Effector memory CD4-positive, alpha-beta T cell (primary cell): ENCODE measurements at regions not wholly inside any gene's neighbourhood (a gene's known extent, or its start where the extent isn't known, plus 50 kb on each side); places are given as distances from the start of the nearest gene placed in this dataset.

ENCODE experiments used
- DNase-seq, 3 donors: peaks; one replicate each; pipeline ENCODE4 v3.0.0-alpha.2; 2020
- H3K27ac ChIP-seq: 2 replicates; pipeline ENCODE4 v1.7.0; 2013; ENCODE audit warnings: mild to moderate bottlenecking, low read length, moderate library complexity; ENCODE audit not compliant: insufficient read depth, poor library complexity, severe bottlenecking
- H3K27me3 ChIP-seq: replicated peaks from 2 replicates; pipeline ENCODE4 v1.7.0; 2013; ENCODE audit warnings: mild to moderate bottlenecking, low read length; ENCODE audit not compliant: insufficient read depth, control insufficient read depth, poor library complexity, severe bottlenecking
- H3K36me3 ChIP-seq: 2 replicates; pipeline ENCODE4 v1.7.0; 2013; ENCODE audit warnings: mild to moderate bottlenecking, low read length, moderate library complexity; ENCODE audit not compliant: control insufficient read depth, insufficient read depth
- H3K4me1 ChIP-seq: 2 replicates; pipeline ENCODE4 v1.7.0; 2013; ENCODE audit warnings: low read length, mild to moderate bottlenecking; ENCODE audit not compliant: control insufficient read depth, insufficient read depth, poor library complexity, severe bottlenecking
- H3K4me3 ChIP-seq: 2 replicates; pipeline ENCODE4 v1.7.0; 2013; ENCODE audit warnings: low read length, low read depth, mild to moderate bottlenecking; ENCODE audit not compliant: insufficient read depth, poor library complexity, severe bottlenecking
- H3K9me3 ChIP-seq: 2 replicates; pipeline ENCODE4 v1.7.0; 2013; ENCODE audit warnings: mild to moderate bottlenecking, low read length, moderate library complexity; ENCODE audit not compliant: control insufficient read depth

DNA sequence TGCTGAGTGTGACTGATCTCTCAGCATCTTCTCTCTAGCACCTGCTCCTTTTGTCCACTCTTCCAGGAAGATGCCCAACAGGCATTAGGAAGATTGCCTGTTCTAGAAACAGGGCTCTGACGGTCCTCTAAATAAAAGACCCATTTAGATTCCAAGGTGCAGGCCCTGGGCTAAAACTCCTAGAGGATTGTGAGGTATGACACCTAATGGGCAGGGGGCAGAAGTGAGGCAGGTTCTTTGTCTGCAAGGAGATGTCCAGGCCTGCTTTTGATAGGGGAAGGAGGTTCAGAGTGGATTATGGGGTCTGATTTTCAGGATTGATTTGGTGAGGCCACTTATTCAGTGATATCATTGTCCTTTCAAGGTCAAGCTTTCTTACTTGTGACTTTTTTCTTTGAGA is 140.8 kb upstream of the TRPC7 start:
- no peaks in the 10 kb centered on the region for H3K36me3 ChIP-seq
- H3K4me1 ChIP-seq, result no peaks in the 10 kb centered on the region
- no peak for DNase-seq
- no peaks in the 10 kb centered on the region for H3K27me3 ChIP-seq
- H3K9me3 ChIP-seq, result no peaks in the 10 kb centered on the region
- H3K4me3 ChIP-seq, result no peak overlapping the region
- H3K27ac ChIP-seq, result no peak overlapping the region

DNA sequence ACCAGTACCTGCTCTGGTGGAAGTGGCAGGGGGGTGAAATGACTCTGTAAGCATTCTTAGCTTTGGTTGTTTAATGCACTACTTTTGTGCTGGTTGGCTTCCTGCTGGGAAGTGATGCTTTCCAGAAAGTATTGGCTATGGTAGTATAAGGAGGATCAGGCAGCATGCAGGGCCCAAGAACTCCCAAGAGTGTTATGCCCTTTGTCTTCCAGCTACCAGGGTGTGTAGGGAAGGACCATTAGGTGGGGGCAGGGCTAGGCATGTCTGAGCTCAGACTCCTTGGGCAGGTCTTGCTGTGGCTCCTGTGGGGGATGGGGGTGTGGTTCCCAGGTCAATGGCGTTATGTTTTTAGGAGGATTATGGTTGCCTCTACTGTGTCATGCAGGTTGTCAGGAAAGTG is 135.8 kb upstream of the TRPC7 start:
- H3K4me1 ChIP-seq, result no peaks in the 10 kb centered on the region
- H3K9me3 ChIP-seq, result no peaks in the 10 kb centered on the region
- no peak overlapping the region for H3K4me3 ChIP-seq
- DNase-seq, result no peak
- H3K27ac ChIP-seq, result no peak overlapping the region
- no peaks in the 10 kb centered on the region for H3K27me3 ChIP-seq
- no peaks in the 10 kb centered on the region for H3K36me3 ChIP-seq

DNA sequence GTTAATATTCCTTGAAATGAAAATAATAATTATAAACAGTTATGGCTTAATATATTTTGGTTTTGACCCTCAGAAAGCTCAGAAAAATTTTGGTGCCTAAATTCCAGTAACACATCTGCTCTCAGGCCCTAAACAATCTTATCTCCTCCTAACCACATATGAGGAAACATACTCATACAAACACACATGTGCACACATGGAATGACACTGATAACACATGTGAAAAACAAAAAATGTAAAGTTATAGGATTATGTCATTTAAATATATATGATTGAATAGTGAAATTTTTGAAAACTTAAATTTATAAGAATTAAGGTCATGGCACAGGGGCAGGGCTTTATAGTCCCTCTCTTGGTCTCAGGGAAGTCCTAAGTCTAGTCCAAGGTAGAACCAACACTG is 127.2 kb upstream of the TRPC7 start:
- no peaks in the 10 kb centered on the region for H3K4me1 ChIP-seq
- no peaks in the 10 kb centered on the region for H3K27me3 ChIP-seq
- no peak overlapping the region for H3K4me3 ChIP-seq
- H3K27ac ChIP-seq, result no peak overlapping the region
- no peaks in the 10 kb centered on the region for H3K9me3 ChIP-seq
- no peaks in the 10 kb centered on the region for H3K36me3 ChIP-seq
- DNase-seq, result no peak

DNA sequence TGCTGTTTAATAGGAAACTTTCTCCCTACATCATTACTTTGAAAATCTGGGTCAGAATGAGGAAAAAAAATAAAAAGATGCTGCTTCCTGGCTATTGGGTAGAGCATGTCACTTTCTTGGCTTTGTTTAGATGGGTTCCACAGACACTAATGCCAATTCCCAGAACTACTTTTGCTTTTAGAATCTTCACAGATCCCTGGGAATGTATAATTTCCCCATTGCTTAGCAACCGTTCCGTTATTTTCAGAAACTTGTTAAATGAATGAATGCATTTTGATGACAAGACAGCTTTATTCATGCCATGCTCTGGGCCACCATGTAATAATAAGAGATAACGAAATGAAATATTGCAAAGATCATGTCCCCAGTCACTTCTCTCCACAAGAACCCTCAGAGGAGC is 126.5 kb upstream of the TRPC7 start:
- no peak for DNase-seq

DNA sequence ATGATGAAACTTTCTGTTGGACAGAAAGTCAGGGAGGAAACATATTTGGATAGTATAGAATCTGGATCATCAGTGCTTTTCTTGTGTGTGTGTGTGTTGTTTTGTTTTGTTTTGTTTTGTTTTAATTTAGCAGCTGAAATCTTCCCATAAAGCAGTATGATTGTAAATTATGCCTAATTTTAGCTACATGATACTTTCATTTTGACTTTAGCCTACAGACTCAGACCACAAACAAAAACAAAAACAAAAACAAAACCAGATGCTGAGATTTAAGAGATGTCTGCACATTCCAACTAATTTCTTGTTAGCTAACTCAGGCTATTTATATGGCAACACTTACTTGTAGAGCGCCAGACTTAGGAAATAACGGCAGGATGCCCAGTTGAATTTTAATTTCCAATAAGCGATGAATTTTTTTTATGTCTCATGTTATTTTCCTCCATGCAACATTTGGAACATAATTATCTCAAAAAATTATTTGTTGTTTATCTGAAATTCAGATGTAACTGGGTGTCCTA is 119.5 kb upstream of the TRPC7 start:
- Histone ChIP-seq H3K27ac (no peak overlapping the region), H3K9me3 (no peaks in the 10 kb centered on the region), H3K36me3 (no peaks in the 10 kb centered on the region), H3K4me3 (no peak overlapping the region), H3K27me3 (no peaks in the 10 kb centered on the region), H3K4me1 (no peaks in the 10 kb centered on the region)
- DNase-seq, result no peak

More for the DNA sequence above, 126.5 kb upstream of the TRPC7 start:
- Histone ChIP-seq H3K27ac (no peak overlapping the region), H3K36me3 (no peaks in the 10 kb centered on the region), H3K4me3 (no peak overlapping the region), H3K27me3 (no peaks in the 10 kb centered on the region), H3K9me3 (no peaks in the 10 kb centered on the region), H3K4me1 (no peaks in the 10 kb centered on the region)

DNA sequence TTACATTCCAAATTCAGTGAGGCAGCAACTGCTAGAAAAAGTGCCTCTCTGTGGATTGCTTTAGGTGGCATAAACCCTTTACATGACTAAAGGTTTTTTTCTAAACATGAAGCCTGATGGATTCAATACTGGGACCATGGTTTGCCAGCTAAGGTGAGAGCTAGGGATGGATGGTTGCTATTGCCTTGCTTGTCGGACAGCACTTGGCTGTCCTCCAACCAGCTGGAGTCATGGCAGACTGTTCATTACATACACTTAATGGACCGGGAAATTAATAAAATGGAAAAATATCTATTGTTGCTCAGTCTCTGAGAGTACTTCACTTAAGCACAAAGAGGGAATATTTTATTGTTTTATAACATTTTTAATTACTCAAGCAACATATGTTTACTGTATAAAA is 116.9 kb upstream of the TRPC7 start:
- DNase-seq, result no peak
- H3K27me3 ChIP-seq, result no peaks in the 10 kb centered on the region
- no peaks in the 10 kb centered on the region for H3K4me1 ChIP-seq
- H3K27ac ChIP-seq, result no peak overlapping the region
- no peak overlapping the region for H3K4me3 ChIP-seq
- no peaks in the 10 kb centered on the region for H3K36me3 ChIP-seq
- no peaks in the 10 kb centered on the region for H3K9me3 ChIP-seq

DNA sequence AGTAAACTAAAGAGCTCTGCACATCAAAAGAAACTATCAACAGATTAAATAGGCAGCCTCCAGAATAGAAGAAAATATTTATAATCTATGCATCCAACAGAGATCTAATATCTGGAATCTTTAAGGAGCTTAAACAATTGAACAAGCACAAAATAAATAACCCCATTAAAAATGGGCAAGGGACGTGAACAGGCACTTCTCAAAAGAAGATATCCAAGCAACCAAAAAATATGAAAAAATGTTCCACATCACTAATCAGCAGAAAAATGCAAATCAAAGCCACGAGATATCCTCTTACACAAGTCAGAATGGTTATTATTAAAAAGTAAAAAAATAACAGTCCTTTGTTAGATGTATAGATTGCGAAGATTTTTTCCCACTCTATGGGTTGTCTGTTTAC is 109.1 kb upstream of the TRPC7 start:
- Histone ChIP-seq H3K4me1 (no peaks in the 10 kb centered on the region), H3K27me3 (no peaks in the 10 kb centered on the region), H3K27ac (no peak overlapping the region), H3K36me3 (no peaks in the 10 kb centered on the region), H3K4me3 (no peak overlapping the region), H3K9me3 (no peaks in the 10 kb centered on the region)
- DNase-seq, result no peak

DNA sequence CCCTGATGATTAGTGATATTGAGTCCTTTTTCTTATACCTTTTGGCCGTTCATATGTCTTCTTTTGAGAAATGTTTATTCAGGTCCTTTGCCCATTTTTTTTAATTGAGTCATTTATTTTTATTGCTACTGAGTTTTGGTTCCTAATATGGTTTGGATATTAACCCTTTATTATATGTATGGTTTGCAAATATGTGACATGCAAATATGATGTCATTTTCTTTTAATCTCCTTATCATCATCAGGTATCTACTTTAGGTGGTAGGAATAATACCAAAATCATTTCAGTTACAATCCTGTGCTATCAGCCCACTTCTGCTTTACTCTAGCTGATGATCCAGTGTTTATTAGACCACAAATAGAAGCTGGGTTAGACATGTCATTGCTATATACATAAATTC is 102.3 kb upstream of the TRPC7 start:
- Histone ChIP-seq H3K27ac (no peak overlapping the region), H3K9me3 (no peaks in the 10 kb centered on the region), H3K4me3 (no peak overlapping the region), H3K27me3 (no peaks in the 10 kb centered on the region), H3K4me1 (no peaks in the 10 kb centered on the region), H3K36me3 (no peaks in the 10 kb centered on the region)
- no peak for DNase-seq

DNA sequence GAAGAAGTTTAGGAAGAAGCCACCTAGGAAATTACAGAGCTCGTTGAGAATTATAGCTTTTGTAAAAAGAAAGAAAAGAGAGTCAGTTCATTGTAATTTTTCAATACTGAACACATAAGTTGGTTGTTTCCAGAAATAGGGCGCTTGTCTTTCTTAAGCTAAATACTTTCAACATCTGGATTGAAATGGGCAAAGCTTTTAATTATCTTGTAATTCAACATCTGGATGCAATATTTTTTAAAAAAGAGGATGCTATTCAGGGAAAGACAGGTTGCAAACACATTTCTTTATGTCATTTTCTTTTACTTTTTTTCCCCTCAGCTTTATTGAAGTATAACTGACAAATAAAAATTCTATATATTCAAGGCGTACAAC is 100.7 kb upstream of the TRPC7 start:
- Histone ChIP-seq H3K36me3 (no peaks in the 10 kb centered on the region), H3K4me3 (no peak overlapping the region), H3K9me3 (no peaks in the 10 kb centered on the region), H3K27ac (no peak overlapping the region), H3K4me1 (no peaks in the 10 kb centered on the region), H3K27me3 (no peaks in the 10 kb centered on the region)
- DNase-seq, result no peak

DNA sequence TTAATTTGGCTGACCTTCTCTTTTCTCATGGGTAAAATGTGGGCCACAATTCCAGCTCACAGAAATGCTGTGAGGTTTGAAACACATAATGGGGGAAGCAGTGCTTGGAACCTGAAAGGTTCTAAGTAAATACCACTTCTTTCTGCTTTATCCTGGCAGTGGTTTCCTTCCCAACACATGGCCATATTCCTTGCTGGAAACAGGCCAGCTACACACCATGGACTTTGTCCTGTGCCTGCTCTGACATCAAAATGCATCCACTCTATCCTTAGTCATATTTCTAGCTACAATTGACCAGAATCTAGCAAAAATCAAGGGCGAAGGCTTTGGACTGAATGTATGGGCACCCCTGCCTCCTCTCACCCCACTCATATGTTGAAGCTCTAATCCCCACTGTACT is 93.1 kb upstream of the TRPC7 start:
- Histone ChIP-seq H3K9me3 (no peaks in the 10 kb centered on the region), H3K4me3 (no peak overlapping the region), H3K27ac (no peak overlapping the region), H3K27me3 (no peaks in the 10 kb centered on the region), H3K4me1 (no peaks in the 10 kb centered on the region), H3K36me3 (no peaks in the 10 kb centered on the region)
- DNase-seq, result no peak
